ENCODE measurements at regions not wholly inside any gene's neighbourhood (a gene's known extent, or its start where the extent isn't known, plus 50 kb on each side); places are given as distances from the start of the nearest gene placed in this dataset.

GRCh38 chr5:8446179-8446578 lies 577.2 kb downstream of the MTRR start (continued):
- TF ChIP-seq SRF (IDR thresholded peaks at IDR 0.05; ENCODE audit: low read depth) (no peak), EGR1 (IDR thresholded peaks at IDR 0.05; ENCODE audit: low read depth) (no peak), JUND (IDR thresholded peaks at IDR 0.05) (no peak), SP1 (IDR thresholded peaks at IDR 0.05; ENCODE audit: low read depth) (no peak), SIN3A (IDR thresholded peaks at IDR 0.05; ENCODE audit: low read depth) (no peak), RAD21 (IDR thresholded peaks at IDR 0.05; ENCODE audit: low read depth) (no peak)

- no peak overlapping the region for H2AFZ ChIP-seq (ENCODE audit: low read depth, low read length, poor library complexity, severe bottlenecking)
- H4K20me1 ChIP-seq (ENCODE audit: insufficient read depth), result no peaks in the 10 kb centered on the region
- TF ChIP-seq SRF (IDR thresholded peaks at IDR 0.05; ENCODE audit: low read depth), result no peak
- TF ChIP-seq CTCF (IDR thresholded peaks at IDR 0.05 in 2 of 3, conservative IDR thresholded peaks at IDR 0.05 in 1 of 3; ENCODE audit: borderline replicate concordance in 1 of 3, insufficient read depth in 1 of 3, low read depth in 2 of 3, low read length in 2 of 3), result no peak
- no peak for TF ChIP-seq RAD21 (IDR thresholded peaks at IDR 0.05; ENCODE audit: low read depth)
- no peak for TF ChIP-seq ATF3 (IDR thresholded peaks at IDR 0.05)
- TF ChIP-seq POLR2AphosphoS5 (IDR thresholded peaks at IDR 0.05; ENCODE audit: low read depth, low read length), result no peak
- TF ChIP-seq POLR2A (IDR thresholded peaks at IDR 0.05; ENCODE audit: borderline replicate concordance, extremely low read depth, insufficient read depth, insufficient read length), result no peak
- no peak for TF ChIP-seq FOSL1 (IDR thresholded peaks at IDR 0.05; ENCODE audit: low read depth)
- no peak for TF ChIP-seq SIN3A (IDR thresholded peaks at IDR 0.05; ENCODE audit: low read depth)
- no peak for TF ChIP-seq SP1 (IDR thresholded peaks at IDR 0.05; ENCODE audit: low read depth)
- no peak for TF ChIP-seq TCF7L2 (IDR thresholded peaks at IDR 0.05; ENCODE audit: borderline replicate concordance, extremely low read depth, insufficient read depth, insufficient read length)
- no peak for TF ChIP-seq CEBPB (IDR thresholded peaks at IDR 0.05; ENCODE audit: low read depth)
- no peak for TF ChIP-seq EZH2phosphoT487 (IDR thresholded peaks at IDR 0.05; ENCODE audit: borderline replicate concordance)
- TF ChIP-seq ZNF274 (IDR thresholded peaks at IDR 0.05; ENCODE audit: low read depth, low read length), result no peak
- no peak for TF ChIP-seq YY1 (IDR thresholded peaks at IDR 0.05; ENCODE audit: extremely low read depth, insufficient replicate concordance, low read depth, low read length)
- TF ChIP-seq MAX (IDR thresholded peaks at IDR 0.05), result no peak
- no peaks in the 10 kb centered on the region for H3K79me2 ChIP-seq (ENCODE audit: insufficient read depth, low read length)
- no peak overlapping the region for H3K4me3 ChIP-seq (replicated peaks in 1 of 2; ENCODE audit: low read depth in 1 of 2, low read length in 2 of 2)
- DNase-seq (ENCODE audit: low read depth, low spot score) (no peak), ATAC-seq (no peak)
- no peaks in the 10 kb centered on the region for H3K36me3 ChIP-seq (ENCODE audit: control insufficient read depth in 1 of 2, insufficient read depth in 2 of 2, low read length in 2 of 2)
- H3K27me3 ChIP-seq (ENCODE audit: insufficient read depth, low read length), result no peaks in the 10 kb centered on the region
- intact Hi-C loops (cut with micrococcal nuclease), result no loop called here
- no TSS peak for BruUV-seq (replicated peaks)
- CTCF ChIA-PET, result no interaction called here
- no peak overlapping the region for H3K9ac ChIP-seq (ENCODE audit: low read length)
- H3K9me3 ChIP-seq (ENCODE audit: control insufficient read depth in 1 of 2, insufficient read depth in 1 of 2, low read depth in 1 of 2, low read length in 2 of 2), result peaks cover 5 to 18% of the 10 kb centered on the region in 2 experiments; a peak in 2 of 4 replicates
- H3K4me1 ChIP-seq (ENCODE audit: control insufficient read depth in 1 of 2, insufficient read depth in 2 of 2, low read length in 2 of 2), result no peaks in the 10 kb centered on the region
- POLR2A ChIA-PET, result no interaction called here
- H3K4me2 ChIP-seq (ENCODE audit: low read length), result no peak overlapping the region
- no peaks in the 10 kb centered on the region for H3K9me2 ChIP-seq (ENCODE audit: insufficient read depth)
- no peak overlapping the region for H3K27ac ChIP-seq (ENCODE audit: low read depth, low read length)
- RAD21 ChIA-PET (ENCODE audit: low non-redundant PET in 1 of 2, low total read pairs in 2 of 2, uncharacterized antibody in 2 of 2, unreplicated experiment in 2 of 2), result no interaction called here
Observed at GRCh38 chr5:8456846-8457186, 587.9 kb downstream of the MTRR start.
